SKM-1 treated with dmso at 0.1 percent for 144 hours (cell line): ENCODE measurements at regions not wholly inside any gene's neighbourhood (a gene's known extent, or its start where the extent isn't known, plus 50 kb on each side); places are given as distances from the start of the nearest gene placed in this dataset.

ENCODE experiments used
- DNase-seq: peaks from one replicate; lab custom pipeline; 2025; ENCODE audit not compliant: unreplicated experiment; lab: John Stamatoyannopoulos, UW

DNA sequence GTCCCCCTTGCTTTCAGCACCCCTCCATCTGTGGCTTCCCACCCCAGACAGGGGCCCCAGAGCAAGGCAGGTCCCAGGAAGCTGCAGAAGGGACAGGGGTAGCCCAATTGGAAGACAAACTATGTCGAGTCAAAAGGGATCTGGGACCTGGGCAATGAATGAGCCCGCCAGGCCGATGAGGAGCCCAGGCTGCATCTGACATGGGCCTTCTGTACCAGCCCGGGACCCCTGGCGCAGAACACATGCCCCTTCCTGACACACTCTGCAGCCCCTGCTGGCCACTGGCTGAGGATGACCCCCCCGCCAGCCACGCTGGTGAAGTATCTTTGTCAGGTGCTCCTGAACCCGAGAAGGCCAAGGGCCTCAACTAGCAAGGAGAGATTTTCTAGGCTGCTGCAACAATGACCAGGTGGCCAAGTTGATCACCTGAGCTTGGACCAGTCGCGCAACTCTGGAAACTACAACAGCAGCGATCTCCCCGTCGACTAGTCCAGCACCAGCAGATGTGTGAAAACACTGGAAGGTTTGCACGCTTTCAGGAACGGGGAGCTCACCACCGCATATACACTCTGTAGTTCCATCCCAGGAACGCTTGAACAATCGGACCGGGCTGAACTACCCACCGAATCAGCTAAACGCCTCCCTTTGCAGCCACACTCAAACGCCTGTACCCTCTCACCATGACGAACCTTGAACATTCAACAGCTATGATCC lies 119.0 kb downstream of the NCOR2 start:
- DNase-seq = no peak

DNA sequence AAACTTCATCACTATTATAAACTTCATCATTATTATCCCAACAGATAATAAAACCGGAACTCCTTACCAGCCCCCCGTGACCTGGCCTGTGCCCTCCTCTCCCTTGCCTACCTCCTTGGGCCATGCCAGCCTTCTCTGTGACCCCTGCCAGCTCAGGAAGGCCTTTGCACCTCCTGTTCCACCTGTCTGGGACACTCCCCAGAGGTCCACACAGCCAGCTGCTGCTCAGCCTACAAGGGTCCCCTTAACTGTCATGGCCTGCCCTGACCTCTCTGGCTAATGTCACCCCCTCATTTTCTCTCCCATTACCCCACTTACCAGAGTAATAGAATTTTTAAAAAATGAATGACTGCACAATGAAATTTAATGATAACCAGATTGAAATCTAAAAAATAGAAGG lies 121.0 kb downstream of the NCOR2 start:
- DNase-seq = no peak

DNA sequence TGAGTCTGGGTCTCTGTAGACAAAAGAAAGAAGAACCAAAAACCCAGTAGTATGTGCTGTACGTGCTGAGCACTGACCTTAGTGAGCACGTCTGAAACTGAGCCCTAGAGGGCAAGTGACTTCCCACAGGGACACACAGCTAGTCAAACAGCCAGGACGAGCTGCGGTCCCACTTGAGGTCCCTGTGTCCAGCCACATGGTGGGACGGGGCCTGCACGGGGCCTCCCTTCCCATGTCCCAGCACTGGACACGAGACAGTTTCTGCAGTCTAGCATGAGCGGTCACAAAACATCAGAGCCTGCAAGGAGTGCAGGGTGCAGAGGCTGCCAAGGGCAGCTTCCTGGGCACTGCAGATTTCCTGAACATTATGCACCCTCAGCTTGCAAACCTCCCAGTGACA lies 121.6 kb downstream of the NCOR2 start:
- no peak for DNase-seq

DNA sequence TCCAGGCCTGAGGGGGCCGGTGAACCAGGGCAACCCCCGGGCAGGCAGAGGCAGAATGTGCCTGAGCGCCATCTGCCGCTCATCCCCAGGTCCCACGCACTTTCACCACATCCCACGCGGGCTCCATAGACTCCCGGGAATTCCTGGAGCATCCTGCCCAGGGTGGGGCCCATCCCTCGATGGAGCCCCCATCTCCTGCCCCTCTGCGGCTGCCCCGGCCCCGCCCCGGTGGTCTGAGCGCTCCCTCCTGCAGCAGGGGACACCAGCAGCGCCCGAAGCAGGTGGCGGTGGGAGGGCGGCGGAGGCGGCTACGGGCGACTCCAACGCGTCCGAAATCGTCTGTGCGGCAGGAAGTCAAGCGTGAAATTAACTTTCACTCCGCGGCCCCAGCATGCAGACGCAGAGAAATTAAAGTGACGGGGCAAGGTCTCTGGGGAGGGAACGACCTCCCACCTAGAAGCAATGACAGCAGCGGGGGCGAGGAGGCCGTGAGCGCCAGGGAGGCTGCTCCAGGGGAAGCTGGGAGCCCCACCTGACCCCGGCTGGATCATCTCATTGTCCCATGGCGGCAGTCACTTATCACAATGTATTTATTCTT lies 122.2 kb downstream of the NCOR2 start:
- DNase-seq = no peak

DNA sequence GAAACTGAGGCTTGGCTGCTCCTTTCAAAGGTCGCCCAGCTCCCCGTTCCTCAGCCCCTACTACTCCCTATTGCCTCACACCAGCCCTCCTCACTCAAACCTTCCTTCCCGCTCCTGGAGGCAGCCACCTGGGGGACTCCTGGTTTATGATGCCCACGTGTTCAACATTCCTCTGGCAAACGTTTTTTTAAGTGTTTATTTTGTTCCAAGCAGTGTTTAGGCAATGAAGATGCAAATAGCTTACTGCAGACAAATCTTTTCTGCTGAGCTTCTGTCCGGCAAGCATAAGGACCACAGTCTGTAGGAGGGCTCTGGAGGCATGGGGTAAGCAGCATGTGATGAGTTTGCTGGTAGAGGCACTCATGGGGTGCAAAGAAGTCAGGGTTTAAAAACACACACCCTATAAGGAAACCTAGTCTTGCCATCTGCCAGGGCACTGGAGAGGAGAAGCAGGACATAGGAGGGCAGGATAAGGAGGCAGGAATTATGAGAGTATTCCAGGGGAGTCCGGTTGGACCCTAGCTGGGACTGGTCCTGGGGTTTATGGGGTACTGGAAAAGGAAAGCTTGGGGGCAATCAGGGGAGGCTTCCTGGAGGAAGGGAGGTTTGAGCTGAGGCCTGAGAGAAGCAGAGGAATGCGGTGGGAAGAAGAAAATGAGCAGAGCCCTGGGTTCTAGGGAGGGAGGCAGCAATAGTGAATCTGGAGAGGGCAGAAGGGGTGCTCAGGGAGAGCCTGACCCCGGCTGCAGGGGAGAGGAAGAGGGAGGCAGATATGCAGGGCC lies 123.3 kb downstream of the NCOR2 start:
- DNase-seq = no peak

DNA sequence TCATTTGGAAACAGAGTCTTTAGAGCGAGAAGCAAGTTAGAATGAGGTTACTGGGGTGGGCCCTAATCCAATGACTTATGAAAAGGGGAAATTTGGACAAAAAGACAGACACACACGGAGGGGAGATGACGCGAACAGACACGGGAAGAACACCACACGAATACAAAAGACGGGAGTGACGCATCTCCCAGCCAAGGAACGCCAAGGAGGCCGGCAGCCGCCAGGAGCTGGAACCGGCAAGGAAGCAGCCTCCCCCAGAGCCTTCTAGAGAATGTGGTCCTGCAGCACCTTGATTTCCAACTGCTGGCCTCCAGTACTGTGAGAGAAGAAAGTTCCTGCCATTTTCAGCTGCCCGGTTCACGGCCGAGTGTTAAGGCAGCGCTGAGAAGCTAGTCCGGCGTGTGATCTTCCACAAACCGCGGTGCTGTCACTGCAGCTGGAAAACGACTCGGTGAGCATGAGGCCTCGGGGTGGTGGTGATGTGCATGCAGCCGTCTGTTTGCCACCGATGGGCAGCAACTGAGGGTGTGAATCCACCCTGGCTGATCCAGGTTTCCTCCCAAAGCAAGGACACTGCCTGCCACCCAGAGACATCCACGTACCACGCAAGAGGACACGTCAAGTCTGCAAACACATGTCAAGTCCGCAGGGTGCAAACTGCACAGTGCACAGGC lies 124.5 kb downstream of the NCOR2 start:
- no peak for DNase-seq

DNA sequence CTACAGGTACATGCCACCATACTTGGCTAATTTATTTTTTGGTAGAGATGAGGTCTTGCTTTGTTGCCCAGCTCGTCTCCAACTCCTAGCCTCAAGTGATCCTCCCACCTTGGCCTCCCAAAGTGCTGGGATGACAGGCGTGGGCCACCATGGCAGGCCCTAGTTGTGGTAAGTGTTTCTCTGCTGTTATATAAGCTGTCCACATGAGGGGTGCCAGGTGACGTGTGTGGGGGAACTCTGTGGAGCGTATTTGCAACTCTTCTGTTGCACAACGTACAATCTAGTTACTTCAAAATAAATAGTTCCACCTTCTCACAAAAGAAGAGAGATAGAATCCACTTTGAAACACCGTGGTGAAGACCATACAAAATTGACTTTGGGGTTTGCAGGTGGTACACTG lies 125.1 kb downstream of the NCOR2 start:
- no peak for DNase-seq

DNA sequence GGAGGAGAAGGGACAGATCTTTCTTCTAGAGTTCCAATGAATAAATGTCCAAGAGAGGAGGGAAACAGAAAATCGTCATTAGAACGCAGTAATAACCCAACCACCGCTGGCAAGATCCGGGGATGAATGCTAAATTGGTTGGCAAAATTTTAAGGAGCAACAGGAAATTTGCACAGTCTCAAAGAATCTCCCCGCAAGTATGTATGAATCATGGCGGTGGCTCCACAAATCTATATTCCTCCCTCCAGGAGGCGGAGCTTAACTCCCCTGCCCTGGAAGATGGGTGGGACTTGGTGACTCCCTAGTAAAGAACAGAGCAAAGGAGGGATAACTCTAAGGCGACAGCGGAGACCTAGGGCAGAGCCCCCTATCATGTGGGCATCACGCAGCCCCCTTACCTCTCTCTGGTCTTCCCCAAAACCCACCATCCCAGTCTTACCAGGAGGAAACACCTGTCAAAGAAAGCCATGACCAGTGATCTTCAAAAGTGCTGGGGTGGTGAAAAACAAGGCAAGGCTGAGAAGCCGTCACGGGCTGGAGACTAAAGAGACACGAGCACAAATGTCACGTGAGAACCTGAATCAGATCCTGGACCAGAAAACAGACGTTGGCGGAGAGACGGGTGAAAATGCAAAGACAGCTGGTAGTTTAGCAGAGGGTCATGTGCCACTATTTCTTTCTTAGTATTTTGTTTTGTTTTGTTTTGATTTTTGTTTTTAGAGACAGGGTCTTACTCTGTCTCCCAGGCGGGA lies 125.8 kb downstream of the NCOR2 start:
- DNase-seq = no peak

DNA sequence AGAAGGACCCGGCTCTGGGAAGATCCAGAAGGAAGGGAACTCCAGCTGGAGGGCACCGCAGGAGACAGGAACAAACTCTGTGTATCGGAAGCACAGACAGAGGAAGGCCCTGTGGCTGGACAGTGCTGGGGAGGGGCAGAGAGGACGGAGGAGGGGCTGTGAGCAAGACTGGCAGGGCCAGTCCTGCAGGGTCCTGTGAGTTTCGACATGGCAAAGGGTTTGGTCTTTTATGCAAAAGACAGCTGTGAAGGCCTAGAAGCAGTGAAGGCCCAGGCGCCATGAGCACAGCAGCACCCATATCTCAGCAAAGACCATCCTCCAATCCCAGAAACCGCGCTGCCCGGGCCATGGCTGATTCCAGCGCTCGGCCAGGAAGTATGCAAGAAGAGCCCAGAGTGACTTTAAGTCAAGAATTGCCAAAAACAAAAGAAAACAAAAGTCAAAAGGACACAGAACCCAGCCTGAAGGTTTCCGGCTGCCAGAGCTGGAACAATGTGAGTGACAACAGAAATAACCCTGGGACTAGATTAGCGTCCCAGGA lies 126.5 kb downstream of the NCOR2 start:
- no peak for DNase-seq

DNA sequence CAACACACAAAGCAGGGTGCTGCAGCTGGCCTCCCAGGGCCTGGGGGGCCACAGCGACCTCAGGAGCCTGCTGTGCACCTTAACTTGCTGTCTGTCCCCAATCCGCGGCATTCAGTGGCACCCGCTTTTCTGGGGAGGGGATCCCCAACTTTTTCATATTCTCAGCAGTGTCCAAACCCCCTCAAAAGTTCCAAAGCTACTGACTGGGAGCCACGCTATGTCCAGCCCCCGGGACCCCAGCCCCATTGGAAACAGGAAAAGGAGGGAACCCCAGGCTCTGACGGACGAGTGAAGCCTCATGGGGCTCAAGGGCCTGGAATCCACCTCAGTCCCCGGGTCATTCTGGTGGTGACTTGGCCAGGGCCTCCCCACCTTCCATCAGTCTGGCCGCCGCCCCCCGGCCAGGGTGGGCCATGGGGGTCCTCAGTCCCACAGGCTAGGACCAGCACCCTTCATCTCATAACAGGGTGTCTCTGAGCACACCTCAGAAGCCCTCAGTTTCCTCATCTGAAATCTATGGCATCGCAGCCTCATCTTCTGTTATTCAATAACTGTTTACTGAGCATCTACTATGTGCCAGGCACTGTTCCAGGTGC lies 127.3 kb downstream of the NCOR2 start:
- DNase-seq = no peak

DNA sequence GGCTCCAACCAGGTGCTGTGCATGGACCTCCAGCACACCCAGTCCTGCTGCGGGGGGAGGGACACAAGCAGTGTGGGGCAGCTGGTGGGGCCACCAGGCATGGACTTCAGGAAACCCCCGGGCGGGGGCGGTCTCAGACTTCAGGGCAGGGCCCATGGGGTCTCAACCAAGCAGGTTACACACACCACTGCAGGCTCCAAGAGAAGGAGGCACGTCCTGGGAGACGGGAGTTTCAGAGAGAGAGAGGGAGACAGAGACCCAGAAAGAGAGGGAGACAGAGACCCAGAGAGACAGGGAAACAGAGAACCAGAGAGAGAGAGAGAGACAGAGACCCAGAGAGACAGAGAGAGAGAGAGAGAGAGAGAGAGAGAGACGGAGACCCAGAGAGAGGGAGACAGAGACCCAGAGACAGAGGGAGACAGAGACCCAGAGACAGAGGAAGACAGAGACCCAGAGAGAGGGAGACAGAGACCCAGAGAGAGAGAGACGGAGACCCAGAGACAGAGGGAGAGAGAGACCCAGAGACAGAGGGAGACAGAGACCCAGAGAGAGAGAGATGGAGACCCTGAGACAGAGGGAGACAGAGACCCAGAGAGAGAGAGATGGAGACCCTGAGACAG lies 128.9 kb downstream of the NCOR2 start:
- DNase-seq = no peak

DNA sequence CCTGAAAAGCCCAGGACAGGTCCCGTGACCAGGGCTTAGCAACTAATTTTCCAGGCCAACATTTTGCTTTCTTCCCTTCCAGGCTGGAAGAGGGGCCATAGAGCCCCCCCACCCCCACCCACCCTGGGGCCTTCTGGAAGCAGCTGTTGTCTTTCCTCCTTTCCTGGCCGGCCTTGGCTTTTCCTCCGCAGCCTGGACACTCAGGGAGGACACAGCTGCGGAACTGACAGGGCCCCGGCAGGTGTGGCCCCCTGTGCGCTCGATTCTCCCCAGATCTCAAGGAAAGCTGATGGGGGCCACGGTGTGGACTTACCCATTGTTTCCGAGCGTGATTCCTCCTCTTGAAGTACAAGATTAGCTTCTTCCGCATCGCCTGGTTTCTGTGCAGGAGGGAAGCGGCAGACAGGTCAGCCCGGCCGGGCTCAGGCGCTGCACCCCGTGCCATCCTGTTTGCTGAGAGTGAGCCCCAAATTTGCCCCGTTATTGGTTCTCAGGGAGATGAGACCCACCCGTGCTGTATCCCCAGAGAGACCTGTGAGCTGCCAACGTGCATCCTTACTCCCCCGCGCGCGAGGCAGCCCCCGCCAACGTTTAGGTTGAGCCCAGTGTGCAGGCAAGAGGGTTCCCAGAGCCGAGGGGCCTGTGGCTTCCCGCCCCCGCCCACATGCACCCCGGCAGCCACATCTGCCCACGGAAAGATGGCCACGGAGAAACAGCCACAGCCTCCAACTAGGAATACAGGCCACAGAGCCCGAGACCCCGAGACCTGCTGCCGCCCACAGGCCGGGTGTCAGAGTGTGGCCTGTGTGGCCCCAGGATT lies 129.6 kb downstream of the NCOR2 start:
- no peak for DNase-seq

DNA sequence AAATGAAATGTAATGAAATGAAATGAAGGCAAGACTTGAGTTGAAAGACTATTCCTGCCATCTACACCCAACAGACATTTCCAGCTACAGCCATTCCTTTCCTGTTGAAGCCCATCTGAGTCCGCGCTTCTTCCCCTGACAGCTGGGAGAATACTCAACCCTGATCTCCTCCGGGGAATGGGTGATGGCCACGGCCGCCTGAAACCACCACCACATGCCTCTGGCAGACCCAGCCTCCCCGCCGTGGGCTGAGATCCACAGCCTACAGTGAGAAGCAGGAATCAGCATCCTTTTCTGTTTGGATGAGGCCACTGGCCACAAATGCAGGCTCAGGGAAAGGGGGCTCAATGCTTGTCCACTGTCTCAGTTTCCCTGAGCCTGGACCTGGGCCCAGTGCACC lies 130.3 kb downstream of the NCOR2 start:
- DNase-seq = no peak

DNA sequence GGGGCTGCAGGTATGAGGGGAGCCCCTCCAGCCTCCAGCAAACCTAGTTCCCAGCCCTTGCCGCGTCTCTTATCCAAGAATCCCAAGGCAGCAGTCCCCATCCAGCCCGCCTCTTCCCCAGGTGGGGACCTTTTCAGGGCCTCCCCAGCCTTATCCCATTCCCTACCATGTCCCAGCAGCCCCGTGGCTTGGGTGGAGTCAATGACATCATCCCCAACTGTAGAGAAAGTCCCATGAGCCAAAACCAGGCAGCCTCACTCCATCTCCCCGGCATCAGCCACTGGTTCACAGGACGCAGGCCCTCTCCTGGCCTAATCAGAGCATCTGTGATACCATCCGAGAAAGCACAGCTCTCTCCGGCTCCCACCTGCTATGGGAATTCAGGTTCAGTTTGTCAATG lies 131.0 kb downstream of the NCOR2 start:
- DNase-seq = no peak

DNA sequence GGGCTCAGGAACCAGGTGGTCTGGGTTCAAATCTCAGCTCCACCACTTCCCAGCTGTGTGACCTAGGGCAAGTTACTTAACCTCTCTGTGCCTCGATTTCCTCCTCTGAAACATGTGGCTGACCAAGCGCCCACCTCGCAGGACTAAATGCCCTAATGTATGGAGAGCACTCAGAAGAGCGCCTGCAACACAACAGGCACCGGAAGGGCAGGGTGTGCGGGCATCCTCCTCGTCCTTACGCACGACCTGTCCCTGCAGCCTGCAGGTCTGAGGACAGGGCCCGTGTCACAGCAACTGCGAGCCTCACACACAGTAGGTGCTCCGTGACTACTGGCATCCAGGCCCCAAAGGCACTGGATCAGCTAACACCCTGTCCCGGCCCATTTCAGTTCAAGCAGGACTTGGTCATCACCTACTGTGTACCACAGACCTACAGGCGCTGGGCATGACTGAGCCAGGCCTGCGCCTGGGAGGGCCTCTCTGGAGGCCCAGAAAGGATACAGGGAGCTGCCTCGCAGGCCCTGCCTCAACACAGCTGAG lies 131.5 kb downstream of the NCOR2 start:
- DNase-seq = no peak

DNA sequence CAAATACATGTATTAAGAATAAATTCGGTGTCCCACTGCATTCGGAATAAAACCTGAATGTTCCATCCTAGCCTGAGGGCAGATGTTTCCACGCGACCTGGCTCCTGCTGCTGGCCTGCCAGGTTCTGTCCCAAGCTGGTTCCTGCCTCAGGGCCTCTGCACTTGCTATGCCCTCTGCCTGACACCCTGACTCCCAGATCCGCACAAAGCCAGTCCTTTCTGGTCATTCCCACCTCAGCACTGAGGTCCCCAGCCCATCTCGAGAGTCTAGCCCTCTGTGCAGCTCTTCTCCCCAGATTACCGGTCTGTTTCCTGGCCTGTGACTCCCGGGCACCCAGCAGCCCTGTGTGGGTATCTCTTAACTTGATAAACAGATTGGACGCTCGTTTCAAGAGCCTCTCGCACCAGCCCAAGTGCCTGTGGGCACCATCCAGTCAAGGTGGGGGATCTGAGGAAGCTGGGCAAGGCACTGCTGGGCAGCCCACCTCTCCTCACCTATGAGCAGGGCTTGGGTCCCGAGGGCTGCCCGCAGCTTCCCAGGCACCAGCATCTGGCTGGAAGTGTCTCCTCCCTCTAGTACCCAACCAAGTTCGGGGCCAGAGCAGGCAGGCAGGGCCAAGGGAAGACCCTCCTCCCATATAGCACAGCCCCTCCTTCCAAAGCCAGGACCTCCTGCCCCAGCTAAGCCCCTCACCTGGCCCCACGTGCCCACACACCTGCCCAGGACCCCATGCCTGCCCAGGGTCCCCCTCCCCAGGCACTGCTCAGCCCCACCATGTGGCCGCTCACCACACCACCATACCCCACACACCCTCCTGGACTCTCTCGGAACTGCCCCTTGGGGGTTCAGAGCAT lies 132.2 kb downstream of the NCOR2 start:
- DNase-seq = no peak

DNA sequence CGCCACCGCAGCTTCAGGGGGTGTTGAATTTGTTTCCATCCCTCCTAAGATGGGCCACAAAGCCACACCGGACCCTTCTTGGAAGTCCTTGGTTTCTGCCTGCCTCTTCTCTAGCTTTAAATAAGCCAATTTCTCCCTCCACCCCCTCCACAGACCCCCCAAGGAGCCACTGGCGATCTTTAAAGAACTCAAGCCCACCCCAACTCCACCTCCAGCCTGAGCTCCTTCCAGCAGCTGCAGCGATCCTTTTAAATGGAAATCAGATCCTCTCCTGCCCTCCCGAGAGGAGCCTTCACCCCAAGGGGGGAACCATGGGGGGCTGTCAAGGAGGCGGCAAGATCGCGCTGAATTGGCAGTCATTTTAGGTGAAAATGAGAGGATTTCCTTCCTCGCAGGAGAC lies 133.1 kb downstream of the NCOR2 start:
- no peak for DNase-seq

DNA sequence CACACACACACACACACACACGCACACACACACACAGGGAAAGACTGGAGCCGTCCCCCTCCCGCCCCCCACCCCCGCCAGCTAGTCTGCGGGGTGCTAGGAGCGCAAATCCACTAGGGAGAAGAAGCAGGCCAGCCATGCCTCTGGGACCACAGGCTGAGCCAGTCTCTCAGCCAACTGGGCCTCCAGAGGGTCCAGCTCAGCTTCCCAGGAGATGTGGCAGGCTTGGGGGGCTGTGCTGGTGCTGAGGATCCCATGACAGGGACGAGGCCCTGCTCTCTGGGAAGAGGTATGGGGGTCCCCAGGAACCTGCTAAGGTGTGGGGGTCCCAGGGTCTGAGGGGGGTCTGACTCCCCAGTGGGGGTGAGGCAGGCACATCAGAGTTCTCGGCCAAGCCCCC lies 133.5 kb downstream of the NCOR2 start:
- no peak for DNase-seq
